HFFc6 (cell line): ENCODE measurements at regions not wholly inside any gene's neighbourhood (a gene's known extent, or its start where the extent isn't known, plus 50 kb on each side); places are given as distances from the start of the nearest gene placed in this dataset.
A peak's percentile ranks its signal among the peaks of the same experiment; 100 is the strongest.

Experiments
- DNase-seq: peaks from one replicate; pipeline ENCODE4 v3.0.0-alpha.2; 2018
- H3K27ac Mint-ChIP-seq: 2 replicates; pipeline ENCODE4 v1.8.0; 2020; ENCODE audit warnings: mild to moderate bottlenecking, mixed read lengths
- H3K27me3 Mint-ChIP-seq: 2 replicates; pipeline ENCODE4 v1.8.0; 2021; ENCODE audit warnings: mild to moderate bottlenecking, moderate library complexity, mixed read lengths; ENCODE audit not compliant: insufficient read depth
- H3K36me3 Mint-ChIP-seq: 2 replicates; pipeline ENCODE4 v1.8.0; 2021; ENCODE audit warnings: low read depth, mixed read lengths
- H3K4me1 Mint-ChIP-seq: 2 replicates; pipeline ENCODE4 v1.8.0; 2020; ENCODE audit warnings: low read depth, mixed read lengths
- H3K4me3 Mint-ChIP-seq: 2 replicates; pipeline ENCODE4 v1.8.0; 2020; ENCODE audit warnings: mild to moderate bottlenecking, moderate library complexity, mixed read lengths
- H3K9me3 Mint-ChIP-seq: 2 replicates; pipeline ENCODE4 v1.8.0; 2020; ENCODE audit warnings: mild to moderate bottlenecking, mixed read lengths
- CTCF ChIP-seq: fragments of 200-600 bp; sonication (generic); IDR thresholded peaks from 2 replicates; pipeline ENCODE4 v1.5.0; 2021; ENCODE audit warnings: antibody characterized with exemption, mild to moderate bottlenecking

DNA sequence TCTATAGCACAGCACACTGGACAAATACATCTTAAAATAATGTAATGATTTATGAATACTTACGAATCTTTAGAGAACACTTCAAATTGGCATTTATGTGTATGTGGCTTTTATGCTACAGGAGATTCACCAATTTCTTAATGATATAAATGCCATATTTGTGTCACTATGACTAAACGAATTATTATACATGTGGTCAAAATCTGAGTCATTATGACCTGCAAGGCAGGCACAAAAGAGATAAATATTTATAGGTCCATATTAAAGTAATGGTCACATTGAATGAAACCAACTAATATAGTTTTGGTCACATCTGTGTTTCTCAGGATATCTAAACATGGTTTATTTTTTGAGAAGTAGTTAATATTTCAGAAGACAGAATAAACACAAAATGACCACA, 232.3 kb upstream of the SEMA6D start:
- no peak for TF ChIP-seq CTCF
- Mint-ChIP-seq H3K27me3 (peaks cover 10% of the 10 kb centered on the region; the same call in 1 of the 2 replicates), H3K4me1 (peaks cover 9% of the 10 kb centered on the region; the same call in 1 of the 2 replicates), H3K36me3 (no peaks in the 10 kb centered on the region), H3K4me3 (no peak overlapping the region), H3K9me3 (no peaks in the 10 kb centered on the region), H3K27ac (no peak overlapping the region)
- no peak for DNase-seq

DNA sequence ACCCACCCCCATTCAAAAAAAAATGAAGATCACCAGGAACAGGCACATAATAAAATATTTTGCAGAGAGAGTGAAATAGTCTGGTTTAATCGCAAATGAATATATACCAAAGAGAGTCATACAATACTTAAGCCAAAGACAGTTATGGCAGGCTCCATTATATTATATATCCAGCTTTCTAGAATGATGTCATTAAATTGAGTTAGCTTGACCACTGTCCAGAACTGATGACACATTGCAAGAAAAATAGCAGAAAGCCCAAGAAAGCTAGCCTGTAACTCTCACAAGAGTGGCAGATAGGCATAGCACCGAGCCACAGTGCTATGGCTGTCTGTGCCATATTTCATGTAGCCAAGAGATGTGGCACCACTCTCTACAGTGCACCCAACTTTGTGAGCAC, 231.9 kb upstream of the SEMA6D start:
- Mint-ChIP-seq H3K9me3 (no peaks in the 10 kb centered on the region), H3K4me1 (peaks cover 9% of the 10 kb centered on the region; the same call in 1 of the 2 replicates), H3K36me3 (no peaks in the 10 kb centered on the region), H3K27ac (no peak overlapping the region), H3K4me3 (no peak overlapping the region), H3K27me3 (peaks cover 9% of the 10 kb centered on the region; the same call in 1 of the 2 replicates)
- peak; percentile 15 for DNase-seq
- no peak for TF ChIP-seq CTCF

DNA sequence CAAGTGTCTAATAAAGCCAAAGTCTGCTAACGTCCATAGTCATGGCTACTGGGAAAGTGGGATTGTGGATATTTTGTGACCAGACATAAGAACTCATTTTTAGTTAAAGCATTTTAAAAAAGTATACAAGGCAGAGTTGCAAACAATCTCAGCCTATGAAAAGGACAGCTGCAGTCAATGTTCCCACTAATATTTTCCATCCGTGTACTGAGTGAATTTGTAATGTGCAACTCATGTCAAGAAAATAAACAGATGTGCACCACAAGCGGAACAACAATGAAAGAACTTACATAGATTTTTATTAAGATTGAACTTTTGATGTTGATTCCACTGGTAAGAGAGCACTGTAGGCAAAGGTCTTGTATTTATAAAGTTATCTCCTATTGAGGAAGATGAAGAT, 231.3 kb upstream of the SEMA6D start:
- no peaks in the 10 kb centered on the region for H3K9me3 Mint-ChIP-seq
- H3K36me3 Mint-ChIP-seq = no peaks in the 10 kb centered on the region
- no peak for TF ChIP-seq CTCF
- H3K4me3 Mint-ChIP-seq = no peak overlapping the region
- peaks cover 6% of the 10 kb centered on the region; the same call in 1 of the 2 replicates for H3K27me3 Mint-ChIP-seq
- no peak overlapping the region for H3K27ac Mint-ChIP-seq
- DNase-seq = no peak
- H3K4me1 Mint-ChIP-seq = peaks cover 9% of the 10 kb centered on the region; the same call in 1 of the 2 replicates

- no peak for DNase-seq
- no peaks in the 10 kb centered on the region for H3K36me3 Mint-ChIP-seq
- peaks cover 6% of the 10 kb centered on the region; the same call in 1 of the 2 replicates for H3K27me3 Mint-ChIP-seq
- no peaks in the 10 kb centered on the region for H3K9me3 Mint-ChIP-seq
- H3K4me3 Mint-ChIP-seq = no peak overlapping the region
- no peak overlapping the region for H3K27ac Mint-ChIP-seq
- TF ChIP-seq CTCF = no peak
- H3K4me1 Mint-ChIP-seq = no peaks in the 10 kb centered on the region
These were observed 225.1 kb upstream of the SEMA6D start for GRCh38 chr15:47492195-47492594.

DNA sequence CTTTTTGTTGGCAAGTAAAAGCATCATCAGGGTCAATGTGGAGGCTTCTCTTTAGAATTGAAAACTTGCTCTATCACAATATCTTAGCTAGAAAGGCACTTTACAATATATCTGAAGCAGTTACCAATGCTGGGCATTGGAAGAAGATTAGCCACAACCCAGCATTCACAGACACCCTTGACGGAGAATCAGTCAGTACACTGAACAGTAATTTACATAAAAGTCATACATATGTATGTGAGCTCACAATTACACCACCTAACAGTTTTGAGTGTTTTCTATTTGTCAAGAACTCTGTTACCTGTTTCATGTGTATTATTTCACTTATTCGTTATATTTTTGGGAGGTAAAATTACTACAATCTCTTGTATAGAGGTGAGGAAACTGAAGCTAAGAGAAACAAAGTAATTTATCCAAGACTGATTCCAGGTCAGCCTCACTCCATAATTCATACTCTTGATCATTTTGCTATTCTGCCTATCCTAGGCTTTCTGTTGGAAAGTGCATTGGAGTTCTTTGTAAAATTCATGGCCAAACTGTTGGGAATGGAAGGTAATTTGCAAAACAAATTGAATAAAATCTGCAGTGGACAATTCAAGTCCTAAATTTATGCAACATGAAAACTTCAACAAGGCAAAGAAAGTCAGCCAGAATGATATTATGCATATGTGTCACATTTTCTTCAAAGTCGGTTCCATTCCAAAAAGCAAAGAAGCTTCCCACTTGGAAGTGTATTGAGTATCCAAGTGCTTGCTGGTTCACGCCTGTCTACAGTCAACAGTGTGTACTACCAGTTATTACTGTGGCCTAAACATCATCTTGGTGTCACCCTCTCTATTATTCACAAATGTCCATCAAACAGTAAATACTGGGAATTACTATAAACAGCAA, 223.7 kb upstream of the SEMA6D start:
- Mint-ChIP-seq H3K4me1 (no peaks in the 10 kb centered on the region), H3K36me3 (no peaks in the 10 kb centered on the region), H3K4me3 (no peak overlapping the region), H3K9me3 (no peaks in the 10 kb centered on the region), H3K27ac (no peak overlapping the region), H3K27me3 (peaks cover 6% of the 10 kb centered on the region; the same call in 1 of the 2 replicates)
- no peak for TF ChIP-seq CTCF
- no peak for DNase-seq
